HG02678 (cell line): ENCODE measurements at regions not wholly inside any gene's neighbourhood (a gene's known extent, or its start where the extent isn't known, plus 50 kb on each side); places are given as distances from the start of the nearest gene placed in this dataset.

Source experiments
- ATAC-seq: cut with Tn5 transposase; IDR thresholded peaks from one replicate; pipeline ENCODE4 v1.9.1; 2021; ENCODE audit warnings: mild to moderate bottlenecking, moderate library complexity; ENCODE audit not compliant: unreplicated experiment

DNA sequence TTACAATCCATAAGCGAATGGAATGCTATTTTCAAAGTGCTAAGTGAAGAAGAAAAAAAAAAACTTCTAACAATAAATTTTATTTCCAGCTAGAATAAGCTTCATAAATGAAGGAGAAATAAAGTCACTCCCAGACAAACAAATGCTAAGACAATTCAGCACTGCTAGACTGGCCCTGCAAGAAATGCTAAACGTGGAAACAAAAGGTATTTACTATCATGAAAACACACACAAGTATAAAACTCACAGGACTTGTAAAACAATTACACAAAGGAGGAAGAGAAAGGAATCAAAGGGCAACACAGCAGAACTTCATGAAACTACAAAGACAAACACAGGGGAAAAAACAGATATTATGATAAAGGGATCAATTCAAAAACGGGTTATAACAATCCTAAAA lies 85.8 kb upstream of the NELL2 start:
- no peak for ATAC-seq

DNA sequence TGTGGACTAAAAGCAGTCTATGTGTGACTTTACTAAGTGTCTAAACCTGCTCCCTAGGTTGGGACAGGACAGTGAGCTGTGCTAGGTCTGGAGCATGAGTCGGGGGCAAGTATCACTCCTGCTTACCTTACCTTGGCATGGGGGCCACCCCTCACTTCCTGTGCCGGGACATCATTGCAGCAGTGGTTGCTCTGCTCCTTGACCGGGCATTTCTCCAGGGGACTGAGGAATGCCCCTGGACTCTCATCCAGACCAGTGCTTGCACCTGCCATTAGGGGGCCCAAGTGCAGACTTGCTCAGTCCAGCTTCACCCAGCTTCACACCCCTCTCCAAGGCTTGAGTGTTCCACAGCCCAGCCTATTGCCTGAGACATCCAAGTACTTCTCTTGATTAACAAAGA lies 84.7 kb upstream of the NELL2 start:
- ATAC-seq: no peak

DNA sequence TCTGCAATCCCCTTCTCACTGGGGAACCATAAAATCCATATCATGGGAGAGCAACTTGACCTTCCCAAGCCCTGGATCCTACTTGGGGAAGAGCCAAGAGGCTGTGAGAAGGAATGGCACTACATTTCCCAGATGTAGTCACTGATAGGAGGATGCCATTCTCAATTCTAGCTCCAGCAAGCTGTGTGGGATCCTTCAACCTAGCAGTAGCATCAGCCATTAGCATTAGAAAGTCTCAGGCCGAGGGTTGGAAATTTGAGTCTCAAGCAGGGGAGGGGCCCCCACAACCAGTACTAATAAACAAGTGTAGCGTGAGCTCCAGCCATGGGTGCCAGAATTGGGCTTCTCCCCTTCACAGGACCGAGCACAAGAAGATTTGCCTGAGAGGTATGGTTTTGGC lies 84.3 kb upstream of the NELL2 start:
- no peak for ATAC-seq

DNA sequence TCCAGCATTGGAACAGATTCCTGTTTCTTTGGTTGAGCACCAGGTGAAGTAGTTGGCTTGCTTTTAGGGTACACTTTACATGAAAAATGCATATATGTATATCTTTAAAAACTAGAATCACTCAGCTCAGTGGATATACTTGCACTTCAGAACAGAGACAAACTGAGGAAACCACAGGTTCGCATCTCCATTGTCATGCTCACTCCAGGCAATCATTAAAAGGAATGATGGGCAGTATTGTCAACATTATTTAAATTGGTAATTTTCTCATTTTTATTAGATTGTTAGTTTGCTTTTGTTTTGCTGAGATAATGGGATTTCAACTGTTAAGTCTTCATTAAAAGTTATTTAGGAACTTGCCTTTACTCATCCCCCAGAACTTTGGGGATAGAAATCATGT lies 71.0 kb upstream of the NELL2 start:
- ATAC-seq: no peak

DNA sequence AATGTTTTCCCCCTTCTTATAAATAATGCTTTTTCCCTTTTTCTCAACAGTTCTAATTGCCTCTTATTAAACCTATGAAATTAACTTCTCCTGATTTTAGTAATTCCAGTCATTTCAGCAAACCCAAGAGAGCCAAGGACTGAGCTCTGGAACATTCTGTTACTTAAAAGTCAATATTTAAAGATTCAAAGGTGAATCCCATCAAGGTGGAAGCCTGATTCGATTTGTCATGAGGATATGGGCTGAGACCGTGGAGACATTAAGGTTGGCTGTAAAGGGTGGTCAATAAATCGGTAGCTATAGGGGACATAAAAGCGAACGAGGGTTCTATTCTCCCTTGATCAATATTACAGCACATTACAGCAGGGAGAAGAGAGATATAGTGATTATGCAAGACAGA lies 66.6 kb upstream of the NELL2 start:
- ATAC-seq: no peak

DNA sequence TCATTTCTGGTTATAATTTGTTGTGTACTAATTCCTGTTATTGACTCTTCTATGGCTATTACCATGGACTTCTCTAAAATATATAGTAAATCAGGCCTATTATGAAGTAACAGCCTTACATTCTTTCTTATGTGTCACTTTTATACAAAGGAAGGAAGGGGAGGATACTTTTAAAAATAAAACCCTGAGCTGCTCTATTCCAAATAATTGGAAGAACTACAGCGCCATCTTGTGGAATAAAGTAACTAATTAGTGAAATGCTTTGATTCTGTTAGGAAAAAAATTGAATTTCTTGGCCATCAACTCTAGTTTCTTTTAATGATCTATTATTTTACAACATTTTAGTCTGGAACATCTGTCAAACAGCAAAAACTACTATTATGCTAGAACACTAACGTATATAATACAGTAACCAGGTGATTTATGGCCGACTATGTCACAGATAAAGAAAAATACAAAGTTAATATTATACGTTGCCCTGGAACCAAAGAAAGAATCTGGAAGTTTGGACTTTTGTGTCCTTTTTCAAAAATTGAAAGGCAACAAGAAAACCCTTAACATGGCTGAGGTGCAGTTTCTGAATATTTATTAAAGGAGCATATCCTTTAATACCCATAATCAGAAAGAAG lies 55.0 kb upstream of the NELL2 start:
- peak; percentile 61 for ATAC-seq

DNA sequence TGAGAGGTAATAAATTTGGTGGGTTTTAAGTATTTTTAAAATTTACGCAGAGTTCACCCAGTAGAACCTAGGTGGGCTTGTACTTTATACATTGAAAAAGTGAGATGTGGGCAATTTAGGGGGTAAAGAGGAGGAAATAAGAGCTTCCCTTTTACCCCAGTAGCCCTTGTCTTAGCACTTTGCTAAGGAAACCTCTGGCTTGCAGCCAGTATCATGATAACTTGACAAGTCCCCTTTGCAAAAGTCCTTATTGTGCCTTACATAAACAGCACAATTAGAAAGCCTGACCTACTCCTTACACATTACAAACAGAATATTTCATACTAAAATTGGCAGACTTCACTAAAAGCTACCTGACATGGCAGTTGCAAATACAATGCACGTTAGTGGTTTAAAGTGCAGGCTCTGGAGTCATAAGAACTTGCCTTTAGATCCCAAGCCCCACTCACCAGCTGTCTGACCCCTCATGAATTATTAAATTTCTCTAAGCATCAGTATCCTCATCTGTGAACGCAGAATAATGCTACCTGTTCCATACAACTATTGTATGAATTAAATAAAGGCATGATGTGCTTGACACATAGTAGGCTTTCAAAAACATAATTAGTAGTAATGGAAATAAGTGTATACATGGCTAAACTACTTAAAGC lies 53.2 kb upstream of the NELL2 start:
- ATAC-seq: no peak
